Colon (tissue), 2 donors: ENCODE measurements at regions not wholly inside any gene's neighbourhood (a gene's known extent, or its start where the extent isn't known, plus 50 kb on each side); places are given as distances from the start of the nearest gene placed in this dataset.
"Not testable (repeated sequence)": the region's sequence is repeated elsewhere in the genome, so short reads cannot be mapped to it uniquely, and the experiment has no call there.

Experiments used
- FAIRE-seq: peaks from 2 replicates; lab custom pipeline; 2012; peaks lifted over from hg19 to GRCh38; lab: Jason Lieb, UNC
- donor health status: control.
- donor health status: control.

GRCh38 chr11:112617977-112618826, 343.0 kb upstream of the NCAM1 start:
- FAIRE-seq: no peak

GRCh38 chr11:112619106-112619505, 342.1 kb upstream of the NCAM1 start:
- FAIRE-seq: no peak

DNA sequence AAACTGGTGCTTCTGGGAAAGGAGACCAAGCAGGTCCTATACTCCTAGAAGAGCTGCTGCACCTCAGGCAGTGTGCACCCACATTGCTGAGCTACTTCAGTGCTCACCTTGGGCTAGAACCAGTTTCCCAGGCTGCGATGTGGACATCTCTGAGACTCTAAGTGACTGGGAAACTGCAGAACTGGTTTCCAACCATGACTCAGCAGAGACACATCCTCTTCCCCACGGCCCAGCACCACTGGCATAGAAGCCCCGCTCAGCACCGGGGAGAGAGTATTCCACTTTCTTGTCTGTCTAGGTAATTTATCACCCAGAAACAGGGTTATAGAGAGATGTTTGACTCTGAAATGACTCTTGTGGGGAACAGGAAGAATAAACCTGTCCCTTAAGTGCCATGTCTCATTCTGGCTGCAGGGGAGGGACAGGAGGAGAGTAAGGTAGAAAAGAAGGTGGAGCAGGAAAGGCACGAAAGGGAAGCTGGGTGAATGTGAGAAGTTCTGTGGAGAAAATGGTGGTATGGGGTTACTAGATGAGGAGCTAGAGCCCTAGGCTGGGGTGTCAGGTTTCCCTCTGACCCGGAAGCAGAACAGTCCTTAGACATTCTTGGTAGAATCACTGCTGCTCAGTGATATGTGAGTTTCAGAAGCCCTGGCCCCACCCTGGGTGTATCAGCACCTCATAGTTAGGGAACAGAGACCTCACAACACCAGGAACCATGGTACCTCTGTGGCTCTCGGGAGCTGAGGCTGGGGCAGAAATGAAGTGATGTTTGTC, 340.4 kb upstream of the NCAM1 start:
- no peak for FAIRE-seq

DNA sequence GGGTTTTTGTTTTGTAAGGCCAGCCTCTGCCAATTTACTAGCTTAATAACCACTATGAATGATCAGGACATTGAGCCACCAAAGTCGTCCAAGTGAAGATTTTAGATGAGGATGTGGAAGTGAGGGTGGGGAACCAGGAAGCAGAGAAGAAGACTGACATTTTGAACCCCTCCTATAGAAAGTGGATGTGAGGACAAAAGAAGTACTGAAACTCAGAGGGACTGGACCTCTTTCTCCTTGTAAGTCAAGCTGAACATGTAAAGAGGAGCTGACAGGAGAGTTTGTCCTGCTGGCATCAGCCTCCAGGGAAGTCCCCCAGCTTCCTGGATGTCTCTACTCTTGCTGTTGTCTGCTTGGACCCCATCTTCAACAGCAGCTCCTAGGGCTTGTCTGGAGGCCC, 338.2 kb upstream of the NCAM1 start:
- FAIRE-seq: no peak

GRCh38 chr11:112624431-112624830, 336.8 kb upstream of the NCAM1 start:
- no peak for FAIRE-seq

GRCh38 chr11:112624971-112625370, 336.2 kb upstream of the NCAM1 start:
- not testable (repeated sequence) for FAIRE-seq

DNA sequence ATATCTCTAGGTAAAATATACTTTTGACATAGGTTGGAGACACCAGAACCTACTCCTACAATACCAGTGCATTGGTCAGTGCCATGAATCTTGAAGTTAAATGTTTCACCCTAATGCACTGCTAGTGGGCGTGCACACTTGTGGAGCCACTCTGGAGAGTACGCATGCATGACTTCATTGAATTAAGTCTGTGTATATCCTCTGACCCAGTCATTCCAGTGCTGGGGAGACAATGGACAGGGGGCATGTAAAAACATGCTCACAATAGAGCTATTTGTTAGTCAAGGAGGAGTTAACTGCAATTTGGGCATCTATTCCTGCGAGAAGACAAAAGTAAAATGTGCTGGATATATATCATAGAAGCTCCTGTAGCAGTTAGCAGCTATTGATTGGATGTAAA, 335.4 kb upstream of the NCAM1 start:
- no peak for FAIRE-seq

- FAIRE-seq: no peak
These were observed 334.5 kb upstream of the NCAM1 start for GRCh38 chr11:112626731-112627130.

DNA sequence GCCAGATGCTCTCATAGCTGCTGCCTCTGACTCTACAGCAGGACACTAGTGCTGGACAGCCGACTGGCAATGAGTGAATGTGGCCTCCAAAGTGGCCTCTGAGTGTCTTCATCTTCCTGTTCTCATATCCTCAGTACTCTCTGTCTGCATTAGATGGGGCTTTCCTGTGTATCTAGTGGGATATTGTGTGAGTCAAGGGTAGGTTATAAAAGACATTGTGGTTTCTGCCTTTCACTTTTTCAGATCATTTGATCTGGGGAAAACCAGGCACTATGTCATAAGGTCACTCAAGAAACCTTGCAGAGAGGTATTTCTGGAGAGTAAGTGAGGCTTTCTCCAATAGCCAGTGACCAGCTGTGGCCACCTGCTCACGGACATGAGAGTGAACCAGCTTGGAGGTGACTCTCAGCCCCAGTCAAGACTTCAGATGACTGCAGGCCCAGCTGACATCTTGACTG, 333.6 kb upstream of the NCAM1 start:
- FAIRE-seq: no peak

GRCh38 chr11:112628676-112629075, 332.5 kb upstream of the NCAM1 start:
- FAIRE-seq: no peak

- no peak for FAIRE-seq
These were observed 330.7 kb upstream of the NCAM1 start for GRCh38 chr11:112630496-112630895.

- FAIRE-seq: no peak
These were observed 329.9 kb upstream of the NCAM1 start for GRCh38 chr11:112631333-112631732.

GRCh38 chr11:112632866-112633505, 328.2 kb upstream of the NCAM1 start:
- FAIRE-seq: no peak

DNA sequence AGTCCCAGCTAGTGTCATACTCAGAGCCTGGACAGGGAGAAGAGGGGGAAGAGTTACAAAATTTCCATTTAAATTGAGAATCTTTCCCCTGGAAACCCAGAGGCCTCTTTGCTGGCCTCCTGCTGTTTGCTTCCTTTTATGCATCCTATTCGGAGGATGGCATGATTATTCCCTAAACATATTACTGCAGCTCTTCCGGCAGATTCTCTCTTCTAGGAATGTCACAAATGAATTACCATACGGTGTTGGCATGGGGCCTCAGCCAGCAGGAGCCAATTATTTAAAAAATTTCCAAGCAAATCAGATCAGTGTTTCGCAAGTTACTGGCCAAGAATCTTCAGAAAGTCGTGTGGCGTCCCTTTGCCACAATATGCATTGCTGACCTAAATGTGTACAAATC, 326.7 kb upstream of the NCAM1 start:
- no peak for FAIRE-seq

DNA sequence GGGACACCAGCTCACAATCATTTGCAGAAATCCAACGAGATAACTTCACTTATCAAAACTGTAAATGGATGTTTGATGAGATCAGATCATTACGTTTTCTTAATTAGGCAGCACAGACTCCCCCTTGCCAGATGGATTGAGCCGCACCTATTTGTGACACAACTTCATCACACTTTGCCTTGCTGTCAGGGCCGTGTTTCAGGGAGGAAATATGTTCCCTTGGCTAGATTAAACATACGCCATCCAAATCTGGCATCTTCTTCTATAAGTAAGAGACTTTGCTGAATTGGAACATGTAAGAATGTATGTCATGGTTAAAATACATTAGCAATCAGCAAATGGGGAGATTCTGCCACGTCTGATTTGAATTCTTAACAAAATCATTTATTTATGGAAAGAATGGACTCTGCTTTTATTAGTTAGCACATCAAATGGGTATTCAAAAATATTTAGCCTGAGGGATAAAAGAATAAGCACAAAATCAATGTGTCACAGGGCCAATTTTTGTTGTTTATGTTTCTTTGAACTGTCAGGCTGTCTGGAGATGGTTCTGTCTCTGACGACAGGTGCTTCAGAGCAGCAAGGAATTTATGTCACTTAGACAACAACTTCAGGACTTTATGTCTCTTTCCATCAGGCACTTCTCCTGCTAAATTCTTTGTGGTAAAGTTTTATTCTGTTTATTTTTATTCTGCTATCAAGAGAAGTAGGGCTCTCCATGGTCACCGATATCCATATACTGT, 326.1 kb upstream of the NCAM1 start:
- no peak for FAIRE-seq

DNA sequence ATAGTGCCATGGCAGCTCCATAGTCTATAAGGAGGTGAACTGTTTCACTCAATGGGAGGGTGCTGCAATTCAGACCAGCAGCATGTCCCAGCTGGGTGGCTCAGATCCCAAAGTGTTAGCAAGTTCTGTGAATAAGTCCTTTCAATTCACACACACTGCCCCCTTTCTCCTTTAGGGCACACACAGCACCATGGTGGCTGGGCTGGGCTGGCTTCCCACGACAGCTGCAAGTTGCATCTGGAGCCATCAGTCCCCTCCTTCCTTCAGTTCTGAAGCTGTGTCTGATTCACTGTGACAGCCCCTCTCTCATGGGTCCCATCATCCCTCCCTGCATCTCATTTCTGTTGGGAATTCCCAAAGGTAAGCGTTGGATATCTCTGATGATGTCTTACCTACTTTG, 324.1 kb upstream of the NCAM1 start:
- FAIRE-seq: no peak

DNA sequence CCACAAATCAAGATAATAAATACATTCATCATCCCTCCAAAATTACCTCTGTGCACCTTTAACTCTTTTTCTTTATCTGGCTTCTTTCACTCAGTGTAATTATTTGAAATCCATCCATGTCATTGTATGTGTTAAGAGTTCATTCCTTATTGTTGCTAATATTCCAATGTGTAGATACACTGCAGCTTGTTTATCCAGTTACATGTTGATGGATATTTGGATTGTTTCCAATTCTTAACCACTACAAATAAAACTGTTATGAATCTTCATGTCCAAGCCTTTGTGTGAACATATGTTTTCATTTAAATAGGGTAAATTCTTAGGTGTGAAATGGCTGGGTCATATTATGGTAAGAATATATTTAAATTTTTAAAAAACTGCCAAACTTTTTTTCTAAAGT, 323.3 kb upstream of the NCAM1 start:
- FAIRE-seq: no peak

- no peak for FAIRE-seq
These were observed 321.8 kb upstream of the NCAM1 start for GRCh38 chr11:112639469-112639868.

GRCh38 chr11:112643416-112643815, 317.8 kb upstream of the NCAM1 start:
- peak; percentile 38 for FAIRE-seq

DNA sequence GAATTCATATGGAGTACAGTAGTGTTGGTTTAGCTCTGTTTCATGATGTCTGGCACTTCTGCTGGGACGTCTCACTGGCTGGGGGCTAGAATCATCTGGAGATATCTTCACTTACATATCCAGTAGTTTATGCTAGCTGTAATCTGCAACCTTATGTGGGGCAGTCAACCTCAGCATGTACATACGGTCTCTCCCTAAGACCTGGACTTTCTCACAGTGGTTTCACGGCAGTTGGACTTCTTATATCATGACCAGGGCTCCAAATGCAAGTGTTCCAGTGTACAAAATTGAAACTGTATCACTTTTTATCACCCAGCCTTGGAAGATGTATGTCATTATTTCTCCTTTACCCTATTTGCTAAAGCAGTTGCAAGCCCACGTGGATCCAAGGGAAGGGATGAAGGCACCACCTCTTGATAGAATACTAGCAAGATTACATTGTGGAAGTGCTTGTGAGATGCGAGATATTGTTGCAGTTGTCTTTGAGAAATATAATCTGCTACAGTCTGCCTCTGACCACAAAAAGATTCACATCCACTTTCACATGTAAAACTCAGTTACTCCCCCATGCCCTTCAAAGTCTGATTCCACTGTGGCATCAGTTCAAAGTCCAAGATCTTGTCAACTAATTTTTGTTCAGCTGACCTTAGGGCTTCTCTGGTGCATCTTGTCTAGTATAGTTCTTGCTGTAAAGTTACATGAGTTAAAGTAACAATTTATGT, 316.6 kb upstream of the NCAM1 start:
- FAIRE-seq: no peak

DNA sequence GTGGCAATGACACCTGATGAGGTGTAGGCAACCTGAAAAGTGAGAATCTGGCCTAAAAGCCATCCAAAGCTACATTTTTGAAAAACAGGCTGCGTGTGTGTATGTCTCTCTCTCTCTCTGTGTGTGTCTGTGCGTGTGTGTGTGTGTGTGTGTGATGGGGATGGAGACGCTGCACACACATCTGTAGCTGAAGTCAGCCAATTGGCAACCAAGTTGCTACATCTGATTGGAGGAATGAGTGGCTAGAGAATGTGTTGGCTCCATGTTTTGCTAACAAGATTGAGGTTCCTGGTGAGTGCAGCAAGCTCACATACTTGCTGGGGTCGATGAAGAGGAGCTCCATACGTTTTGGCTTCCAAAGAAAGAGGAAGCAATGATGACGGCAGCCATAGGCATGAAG, 311.4 kb upstream of the NCAM1 start:
- no peak for FAIRE-seq

DNA sequence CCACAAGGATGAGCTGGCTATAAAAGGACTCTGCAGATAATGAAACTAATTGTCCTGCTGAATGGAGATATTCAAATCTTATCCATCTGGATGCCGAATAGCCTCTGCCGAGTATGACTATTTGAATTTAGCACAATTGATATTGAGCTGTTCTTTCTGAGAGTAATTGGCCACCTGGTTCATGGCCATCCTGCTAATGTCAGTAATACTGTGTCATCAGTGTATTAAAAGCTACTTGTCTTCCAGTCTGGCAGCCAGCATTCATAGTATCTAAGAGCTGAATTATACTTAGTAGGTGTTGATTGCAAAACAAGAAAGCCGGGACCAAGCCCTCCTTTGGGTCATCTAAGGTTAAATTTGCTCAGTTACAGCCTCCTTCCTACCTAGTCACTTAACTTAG, 310.7 kb upstream of the NCAM1 start:
- FAIRE-seq: no peak
